ENCODE measurements at regions not wholly inside any gene's neighbourhood (a gene's known extent, or its start where the extent isn't known, plus 50 kb on each side); places are given as distances from the start of the nearest gene placed in this dataset.

- TF ChIP-seq CTCF (IDR thresholded peaks at IDR 0.05), result no peak
- Mint-ChIP-seq H3K27ac (no peak overlapping the region), H3K4me3 (no peak overlapping the region), H3K4me1 (no peaks in the 10 kb centered on the region), H3K36me3 (ENCODE audit: low read depth) (no peaks in the 10 kb centered on the region), H3K9me3 (peaks cover 10% of the 10 kb centered on the region), H3K27me3 (no peaks in the 10 kb centered on the region)
- POLR2A ChIA-PET, result no interaction called here
- intact Hi-C loops (cut with micrococcal nuclease), result no loop called here
- CTCF ChIA-PET, result no interaction called here
- ATAC-seq (ENCODE audit: low read depth), result no peak
- DNase-seq, result no peak
Measured at GRCh38 chr13:82597747-82598146, 1284.5 kb downstream of the SLITRK1 start.

- Mint-ChIP-seq H3K9me3 (peaks cover 15% of the 10 kb centered on the region), H3K27me3 (no peaks in the 10 kb centered on the region), H3K27ac (no peak overlapping the region), H3K4me1 (no peaks in the 10 kb centered on the region), H3K36me3 (ENCODE audit: low read depth) (no peaks in the 10 kb centered on the region), H3K4me3 (no peak overlapping the region)
- CTCF ChIA-PET, result no interaction called here
- no peak for TF ChIP-seq CTCF (IDR thresholded peaks at IDR 0.05)
- POLR2A ChIA-PET, result no interaction called here
- DNase-seq, result no peak
- intact Hi-C loops (cut with micrococcal nuclease), result no loop called here
- no peak for ATAC-seq (ENCODE audit: low read depth)
Measured at GRCh38 chr13:82593239-82593638, 1289.0 kb downstream of the SLITRK1 start.

- Mint-ChIP-seq H3K36me3 (ENCODE audit: low read depth) (no peaks in the 10 kb centered on the region), H3K4me1 (no peaks in the 10 kb centered on the region), H3K27ac (no peak overlapping the region), H3K4me3 (no peak overlapping the region), H3K27me3 (no peaks in the 10 kb centered on the region), H3K9me3 (peaks cover 15% of the 10 kb centered on the region)
- ChIA-PET CTCF (no interaction called here), POLR2A (no interaction called here)
- TF ChIP-seq CTCF (IDR thresholded peaks at IDR 0.05), result no peak
- intact Hi-C loops (cut with micrococcal nuclease), result no loop called here
- ATAC-seq (ENCODE audit: low read depth) (no peak), DNase-seq (no peak)
Measured at GRCh38 chr13:82571653-82572052, 1310.6 kb downstream of the SLITRK1 start.

GRCh38 chr13:82569581-82569980, 1312.7 kb downstream of the SLITRK1 start:
- intact Hi-C loops (cut with micrococcal nuclease), result no loop called here
- peaks cover 21% of the 10 kb centered on the region for H3K9me3 Mint-ChIP-seq
- no peaks in the 10 kb centered on the region for H3K27me3 Mint-ChIP-seq
- TF ChIP-seq CTCF (IDR thresholded peaks at IDR 0.05), result no peak
- H3K27ac Mint-ChIP-seq, result no peak overlapping the region
- ATAC-seq (ENCODE audit: low read depth) (no peak), DNase-seq (no peak)
- POLR2A ChIA-PET, result no interaction called here
- H3K36me3 Mint-ChIP-seq (ENCODE audit: low read depth), result no peaks in the 10 kb centered on the region
- CTCF ChIA-PET, result no interaction called here
- H3K4me1 Mint-ChIP-seq, result no peaks in the 10 kb centered on the region
- H3K4me3 Mint-ChIP-seq, result no peak overlapping the region

DNA sequence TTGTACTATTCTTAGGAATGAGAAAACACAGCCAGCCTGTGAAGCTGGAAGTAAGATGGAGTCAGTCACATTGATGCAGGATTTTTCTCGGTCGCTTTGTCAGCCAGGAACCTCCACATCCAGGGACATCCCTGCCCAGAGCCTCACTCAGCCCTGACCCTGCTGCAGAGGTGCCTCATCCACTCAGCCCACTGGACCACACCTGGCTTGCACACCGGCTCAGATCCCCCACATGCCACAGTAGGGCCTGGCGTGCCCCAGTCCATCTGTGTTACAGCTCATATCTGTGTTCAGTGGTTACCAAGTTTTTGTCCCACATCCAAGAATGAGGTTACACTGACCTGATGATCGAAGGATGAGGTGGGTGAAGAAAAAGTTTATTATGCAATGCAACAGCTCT, 1315.4 kb downstream of the SLITRK1 start:
- Mint-ChIP-seq H3K9me3 (peaks cover 15% of the 10 kb centered on the region), H3K27me3 (no peaks in the 10 kb centered on the region), H3K4me3 (no peak overlapping the region), H3K36me3 (ENCODE audit: low read depth) (no peaks in the 10 kb centered on the region), H3K27ac (no peak overlapping the region), H3K4me1 (no peaks in the 10 kb centered on the region)
- no peak for ATAC-seq (ENCODE audit: low read depth)
- DNase-seq, result no peak
- intact Hi-C loops (cut with micrococcal nuclease), result no loop called here
- ChIA-PET CTCF (no interaction called here), POLR2A (no interaction called here)
- no peak for TF ChIP-seq CTCF (IDR thresholded peaks at IDR 0.05)
